HepG2 (cell line): ENCODE measurements at regions not wholly inside any gene's neighbourhood (a gene's known extent, or its start where the extent isn't known, plus 50 kb on each side); places are given as distances from the start of the nearest gene placed in this dataset.

Source experiments
- ATAC-seq: fragments of 200-7000 bp; cut with Tn5 transposase; 3 replicates; pipeline ENCODE4 v1.9.1; 2020; ENCODE audit warnings: mild to moderate bottlenecking, moderate library complexity
- BruUV-seq: library from RNA; stranded (reverse); fragments of 400-500 nt; replicated peaks from 2 replicates; lab custom pipeline; 2021; lab: Mats Ljungman, UMichigan
- CTCF ChIA-PET: fragments of 300-600 bp; formaldehyde crosslinking; extraction: SDS; loops from one replicate; lab custom pipeline; 2021; ENCODE audit warnings: low total read pairs, inconsistent platforms, low intra/inter-chr PET ratio; lab: Yijun Ruan, JAX
- POLR2A ChIA-PET: fragments of 350-600 bp; sonication (Branson Sonifier 250); formaldehyde crosslinking; loops from one replicate; lab custom pipeline; 2020; ENCODE audit warnings: antibody characterized with exemption, inconsistent platforms; lab: Yijun Ruan, JAX
- DNase-seq: peaks from one replicate; pipeline ENCODE4 v3.0.0-alpha.2; 2015; ENCODE audit warnings: low spot score
- FAIRE-seq: peaks from 3 replicates; lab custom pipeline; 2011; peaks lifted over from hg19 to GRCh38; lab: Jason Lieb, UNC
- H2AFZ ChIP-seq: one replicate; pipeline ENCODE4 v1.6.1; 2011; ENCODE audit warnings: low read length, inconsistent platforms
- H3K27ac ChIP-seq: fragments of 300-600 bp; 3 replicates; pipeline ENCODE4 v1.8.0; 2011; ENCODE audit warnings: mixed run types, mild to moderate bottlenecking, mixed read lengths, low read length, inconsistent platforms; ENCODE audit not compliant: insufficient read depth; ENCODE audit errors: extremely low read length
- H3K27me3 ChIP-seq, 2 experiments: fragments of 200-600 bp in 1 of 2; 2 replicates in 1 of 2; 3 replicates in 1 of 2; pipeline versions ENCODE4 v1.6.0 to v1.8.0; 2011; ENCODE audit warnings: low read length in 2 of 2, mild to moderate bottlenecking in 2 of 2, moderate library complexity in 2 of 2, inconsistent platforms in 1 of 2; ENCODE audit not compliant: insufficient read depth in 2 of 2, control insufficient read depth in 1 of 2
- H3K36me3 ChIP-seq, 2 experiments: fragments of 200-600 bp in 1 of 2; replicated peaks in 1 of 2; 2 replicates in 1 of 2; 3 replicates in 1 of 2; pipeline versions ENCODE4 v1.5.1 to v1.8.0; 2011; ENCODE audit warnings: low read length in 2 of 2, inconsistent platforms in 1 of 2; ENCODE audit not compliant: insufficient read depth in 2 of 2, control insufficient read depth in 1 of 2
- H3K4me1 ChIP-seq: 2 replicates; pipeline ENCODE4 v1.5.1; 2012; ENCODE audit warnings: low read length, inconsistent platforms; ENCODE audit not compliant: insufficient read depth
- H3K4me2 ChIP-seq: 2 replicates; pipeline ENCODE4 v1.6.0; 2011; ENCODE audit warnings: low read depth, low read length, inconsistent platforms
- H3K4me3 ChIP-seq, 3 experiments: fragments of 200-600 bp in 1 of 3; sonication (generic), shearing (Covaris generic) in 1 of 3; replicated peaks in 1 of 3; 2 replicates each; pipeline ENCODE4 v1.5.1; 2011 to 2016; ENCODE audit warnings: low read length in 3 of 3, inconsistent platforms in 2 of 3, low read depth in 2 of 3, mild to moderate bottlenecking in 2 of 3, control low read depth in 1 of 3, mixed read lengths in 1 of 3; ENCODE audit not compliant: insufficient read depth in 1 of 3
- H3K79me2 ChIP-seq: one replicate; pipeline ENCODE4 v1.6.1; 2011; ENCODE audit warnings: low read length, inconsistent platforms; ENCODE audit not compliant: insufficient read depth
- H3K9ac ChIP-seq: 2 replicates; pipeline ENCODE4 v1.6.0; 2011; ENCODE audit warnings: mild to moderate bottlenecking, low read depth, low read length, inconsistent platforms; ENCODE audit not compliant: insufficient read depth
- H3K9me3 ChIP-seq: 2 replicates; pipeline ENCODE4 v1.5.1; 2012; ENCODE audit warnings: mild to moderate bottlenecking, low read length
- H4K20me1 ChIP-seq: 2 replicates; pipeline ENCODE4 v1.6.0; 2011; ENCODE audit warnings: inconsistent platforms, mild to moderate bottlenecking, low read length, moderate library complexity; ENCODE audit not compliant: insufficient read depth
- AGO2 ChIP-seq: fragments of 200-400 bp; formaldehyde crosslinking; optimal IDR thresholded peaks from 2 replicates; pipeline ENCODE3; 2017; ENCODE audit warnings: mild to moderate bottlenecking, low read depth, low read length, moderate library complexity
- CEBPB ChIP-seq: IDR thresholded peaks from 2 replicates; pipeline ENCODE4 v1.6.1; 2011; ENCODE audit warnings: low read depth, low read length, improper control_type of control experiment, borderline replicate concordance
- FOXO1 ChIP-seq: sonication (generic); formaldehyde crosslinking; IDR thresholded peaks from 2 replicates; pipeline ENCODE4 v1.4.0; 2020; ENCODE audit warnings: missing genetic modification reagents
- GATA4 ChIP-seq: sonication (generic); IDR thresholded peaks from 2 replicates; pipeline ENCODE4 v1.6.1; 2016; ENCODE audit warnings: antibody characterized with exemption, low read depth, borderline replicate concordance
- KDM4B ChIP-seq: sonication (generic); formaldehyde crosslinking; IDR thresholded peaks from 2 replicates; pipeline ENCODE4 v1.4.0; 2020; ENCODE audit warnings: missing genetic modification reagents
- POLR2A ChIP-seq, 2 experiments: IDR thresholded peaks; 2 replicates each; pipeline ENCODE4 v1.6.1; 2011; ENCODE audit warnings: low read depth in 2 of 2, low read length in 2 of 2, mild to moderate bottlenecking in 1 of 2, moderate library complexity in 1 of 2; ENCODE audit not compliant: insufficient read depth in 1 of 2
- REL ChIP-seq: sonication (generic); formaldehyde crosslinking; conservative IDR thresholded peaks from 2 replicates; pipeline ENCODE4 v1.8.0; 2022; ENCODE audit warnings: mild to moderate bottlenecking, missing genetic modification reagents, moderate library complexity
- SOX13 ChIP-seq, 3 experiments: fragments of 450-650 bp in 1 of 3; sonication (generic) in 1 of 3; formaldehyde crosslinking in 1 of 3; IDR thresholded peaks in 2 of 3; conservative IDR thresholded peaks in 1 of 3; 2 replicates each; pipeline versions ENCODE4 v1.5.0 to v1.6.1; 2016 to 2020; ENCODE audit warnings: antibody characterized with exemption in 1 of 3, mild to moderate bottlenecking in 1 of 3, missing compliant biosample characterization in 1 of 3, missing genetic modification reagents in 1 of 3, moderate library complexity in 1 of 3
- TEAD3 ChIP-seq: optimal IDR thresholded peaks from 2 replicates; pipeline ENCODE3; 2016; ENCODE audit warnings: borderline replicate concordance
- ZNF720 ChIP-seq: sonication (generic); formaldehyde crosslinking; IDR thresholded peaks from 2 replicates; pipeline ENCODE4 v1.4.0; 2020; ENCODE audit warnings: missing genetic modification reagents
- WGBS: methylation state at CpG from one replicate; pipeline ENCODE4 v1.1.6; 2017; ENCODE audit warnings: low lambda C conversion rate; 5-methylcytosine and 5-hydroxymethylcytosine counted together
- in situ Hi-C: cut with HindIII; loops from 2 replicates; pipeline ENCODE4 v1.10.0; 2017; ENCODE audit warnings: low pct_unique_long_range_greater_than_20kb; ENCODE audit not compliant: extremely low pct_ligation_motif_present
- intact Hi-C: fragments of 100-400 bp; cut with micrococcal nuclease; formaldehyde crosslinking; loops from one replicate; pipeline ENCODE4 v1.10.0; 2022; ENCODE audit not compliant: unreplicated experiment
- TF ChIP-seq, protein P1 (sequence below): sonication (generic); formaldehyde crosslinking; IDR thresholded peaks from 2 replicates; pipeline ENCODE4 v1.9.0; 2022; ENCODE audit warnings: low read depth, missing genetic modification reagents
- TF ChIP-seq, protein P2 (sequence below): sonication (generic); formaldehyde crosslinking; IDR thresholded peaks from 2 replicates; pipeline ENCODE4 v1.4.0; 2020; ENCODE audit warnings: missing genetic modification reagents, mild to moderate bottlenecking, borderline replicate concordance

DNA sequence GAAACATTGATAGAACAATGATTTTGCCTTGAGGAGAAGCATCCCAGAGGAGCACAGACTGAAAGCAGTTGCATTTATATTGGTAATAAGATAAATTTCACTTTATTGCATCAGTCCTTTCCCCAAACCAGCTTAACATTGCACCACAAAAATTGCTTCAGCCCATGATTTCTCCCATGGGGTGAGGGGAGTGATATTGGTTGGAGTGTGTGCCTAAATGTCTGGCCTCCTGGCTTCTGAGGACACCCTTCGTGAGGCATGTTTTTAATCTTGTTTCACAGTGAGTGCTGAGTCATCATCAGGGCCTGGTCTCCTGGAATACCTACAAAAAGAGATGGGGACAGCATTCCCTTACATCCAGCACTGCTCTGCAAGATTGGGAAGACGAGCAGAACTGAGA is 487.9 kb downstream of the C4orf33 start (continued):
- TF ChIP-seq, protein P1, sequence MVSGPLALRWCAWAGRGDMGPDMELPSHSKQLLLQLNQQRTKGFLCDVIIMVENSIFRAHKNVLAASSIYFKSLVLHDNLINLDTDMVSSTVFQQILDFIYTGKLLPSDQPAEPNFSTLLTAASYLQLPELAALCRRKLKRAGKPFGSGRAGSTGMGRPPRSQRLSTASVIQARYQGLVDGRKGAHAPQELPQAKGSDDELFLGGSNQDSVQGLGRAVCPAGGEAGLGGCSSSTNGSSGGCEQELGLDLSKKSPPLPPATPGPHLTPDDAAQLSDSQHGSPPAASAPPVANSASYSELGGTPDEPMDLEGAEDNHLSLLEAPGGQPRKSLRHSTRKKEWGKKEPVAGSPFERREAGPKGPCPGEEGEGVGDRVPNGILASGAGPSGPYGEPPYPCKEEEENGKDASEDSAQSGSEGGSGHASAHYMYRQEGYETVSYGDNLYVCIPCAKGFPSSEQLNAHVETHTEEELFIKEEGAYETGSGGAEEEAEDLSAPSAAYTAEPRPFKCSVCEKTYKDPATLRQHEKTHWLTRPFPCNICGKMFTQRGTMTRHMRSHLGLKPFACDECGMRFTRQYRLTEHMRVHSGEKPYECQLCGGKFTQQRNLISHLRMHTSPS, result no peak
- TF ChIP-seq POLR2A (IDR thresholded peaks at IDR 0.05; ENCODE audit: insufficient read depth in 1 of 2, low read depth in 2 of 2, low read length in 2 of 2) (no peak), FOXO1 (CRISPR knock-in tag) (no peak)

DNA sequence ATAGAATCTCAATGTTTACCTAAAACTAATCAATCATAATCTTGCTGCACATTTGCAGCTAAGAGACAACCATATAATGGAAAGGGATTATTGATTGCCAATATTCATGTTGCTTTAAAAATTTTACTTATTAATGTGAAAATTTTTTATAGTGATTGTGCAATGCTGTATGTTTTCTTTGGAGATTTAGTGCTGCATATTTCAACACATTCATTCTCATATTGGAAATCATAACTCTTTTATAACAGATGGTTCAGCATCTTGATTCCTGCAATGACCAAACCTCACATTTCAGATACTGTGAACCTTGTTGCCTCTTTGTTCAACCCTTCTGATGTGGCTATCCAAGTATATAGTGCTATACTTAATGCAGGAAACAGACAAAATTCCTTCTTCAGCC is 502.6 kb downstream of the C4orf33 start:
- Histone ChIP-seq H3K27ac (no peak overlapping the region), H3K4me2 (no peak overlapping the region), H2AFZ (no peak overlapping the region), H3K4me1 (no peaks in the 10 kb centered on the region), H3K79me2 (no peaks in the 10 kb centered on the region), H4K20me1 (no peaks in the 10 kb centered on the region), H3K9ac (no peak overlapping the region), H3K27me3 (no peaks in the 10 kb centered on the region), H3K36me3 (no peaks in the 10 kb centered on the region), H3K4me3 (no peak overlapping the region), H3K9me3 (peaks cover 7% of the 10 kb centered on the region)
- FAIRE-seq (no peak), DNase-seq (no peak), ATAC-seq (no peak)
- intact Hi-C loops, result no loop called here
- no TSS peak for BruUV-seq
- in situ Hi-C loops, result no loop called here
- TF ChIP-seq GATA4 (no peak), TEAD3 (CRISPR knock-in tag) (no peak), CEBPB (peak; percentile 49; the same call in 1 of the 2 replicates)
- ChIA-PET POLR2A (no interaction called here), CTCF (no interaction called here)

DNA sequence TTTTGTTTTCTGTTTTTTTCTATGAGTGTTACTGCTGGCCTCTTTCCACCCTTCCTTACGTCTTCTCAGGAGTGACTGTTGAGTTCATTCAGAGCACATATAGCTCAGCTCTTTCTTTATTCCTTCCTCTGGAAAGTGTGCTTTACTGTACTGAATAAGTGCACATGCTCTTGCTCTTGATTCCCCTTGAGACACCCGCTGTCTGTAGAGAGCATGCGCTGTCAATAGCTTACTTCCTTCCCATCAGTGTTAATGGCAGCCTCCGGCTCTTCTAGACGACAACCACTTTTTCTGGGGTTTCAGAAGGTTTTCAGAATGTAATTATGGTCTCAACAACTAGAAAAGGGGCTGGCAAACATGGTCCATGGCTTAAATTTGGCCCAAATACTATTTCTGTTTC is 504.9 kb downstream of the C4orf33 start:
- Histone ChIP-seq H3K36me3 (no peaks in the 10 kb centered on the region), H3K9ac (no peak overlapping the region), H4K20me1 (no peaks in the 10 kb centered on the region), H3K79me2 (no peaks in the 10 kb centered on the region), H3K4me2 (no peak overlapping the region), H3K9me3 (no peaks in the 10 kb centered on the region), H2AFZ (no peak overlapping the region), H3K4me3 (no peak overlapping the region), H3K27me3 (no peaks in the 10 kb centered on the region), H3K4me1 (no peaks in the 10 kb centered on the region), H3K27ac (no peak overlapping the region)
- in situ Hi-C loops, result no loop called here
- WGBS, result 20% methylated on average over 5 of the region's 5 CpGs
- CTCF ChIA-PET, result no interaction called here
- DNase-seq (no peak), FAIRE-seq (no peak), ATAC-seq (no peak)
- BruUV-seq, result no TSS peak
- intact Hi-C loops, result no loop called here
- no peak for TF ChIP-seq SOX13 (IDR thresholded peaks at IDR 0.05)
- TF ChIP-seq SOX13 (CRISPR knock-in tag; conservative IDR thresholded peaks at IDR 0.05 in 1 of 2, IDR thresholded peaks at IDR 0.05 in 1 of 2), result no peak
- no peak for TF ChIP-seq REL (CRISPR knock-in tag)
- TF ChIP-seq KDM4B, result no peak
- TF ChIP-seq AGO2, result no peak
- TF ChIP-seq, protein P2, sequence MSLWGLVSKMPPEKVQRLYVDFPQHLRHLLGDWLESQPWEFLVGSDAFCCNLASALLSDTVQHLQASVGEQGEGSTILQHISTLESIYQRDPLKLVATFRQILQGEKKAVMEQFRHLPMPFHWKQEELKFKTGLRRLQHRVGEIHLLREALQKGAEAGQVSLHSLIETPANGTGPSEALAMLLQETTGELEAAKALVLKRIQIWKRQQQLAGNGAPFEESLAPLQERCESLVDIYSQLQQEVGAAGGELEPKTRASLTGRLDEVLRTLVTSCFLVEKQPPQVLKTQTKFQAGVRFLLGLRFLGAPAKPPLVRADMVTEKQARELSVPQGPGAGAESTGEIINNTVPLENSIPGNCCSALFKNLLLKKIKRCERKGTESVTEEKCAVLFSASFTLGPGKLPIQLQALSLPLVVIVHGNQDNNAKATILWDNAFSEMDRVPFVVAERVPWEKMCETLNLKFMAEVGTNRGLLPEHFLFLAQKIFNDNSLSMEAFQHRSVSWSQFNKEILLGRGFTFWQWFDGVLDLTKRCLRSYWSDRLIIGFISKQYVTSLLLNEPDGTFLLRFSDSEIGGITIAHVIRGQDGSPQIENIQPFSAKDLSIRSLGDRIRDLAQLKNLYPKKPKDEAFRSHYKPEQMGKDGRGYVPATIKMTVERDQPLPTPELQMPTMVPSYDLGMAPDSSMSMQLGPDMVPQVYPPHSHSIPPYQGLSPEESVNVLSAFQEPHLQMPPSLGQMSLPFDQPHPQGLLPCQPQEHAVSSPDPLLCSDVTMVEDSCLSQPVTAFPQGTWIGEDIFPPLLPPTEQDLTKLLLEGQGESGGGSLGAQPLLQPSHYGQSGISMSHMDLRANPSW (CRISPR knock-in tag), result no peak
- no peak for TF ChIP-seq ZNF720 (CRISPR knock-in tag)
- POLR2A ChIA-PET, result no interaction called here
